Keratinocyte (primary cell): ENCODE measurements at regions not wholly inside any gene's neighbourhood (a gene's known extent, or its start where the extent isn't known, plus 50 kb on each side); places are given as distances from the start of the nearest gene placed in this dataset.

Experiments used
- DNase-seq: peaks from one replicate; pipeline ENCODE4 v3.0.0-alpha.2; 2011; ENCODE audit warnings: low read depth, missing footprints, low spot score
- FAIRE-seq: peaks from 2 replicates; lab custom pipeline; 2011; peaks lifted over from hg19 to GRCh38; lab: Jason Lieb, UNC
- H2AFZ ChIP-seq: 2 replicates; pipeline ENCODE4 v1.6.0; 2012; ENCODE audit warnings: low read length, control low read depth, inconsistent platforms; ENCODE audit not compliant: control insufficient read depth
- H3K27ac ChIP-seq: 2 replicates; pipeline ENCODE4 v1.5.1; 2011; ENCODE audit warnings: low read length; ENCODE audit not compliant: control insufficient read depth, insufficient read depth
- H3K27me3 ChIP-seq: 3 replicates; pipeline ENCODE4 v1.6.0; 2011; ENCODE audit warnings: low read length; ENCODE audit not compliant: control insufficient read depth, insufficient read depth; ENCODE audit errors: extremely low read depth
- H3K36me3 ChIP-seq, 2 experiments: 2 replicates in 1 of 2; 3 replicates in 1 of 2; pipeline ENCODE4 v1.5.1; 2011; ENCODE audit warnings: low read length in 2 of 2, mild to moderate bottlenecking in 1 of 2; ENCODE audit not compliant: control insufficient read depth in 2 of 2, insufficient read depth in 2 of 2; ENCODE audit errors: extremely low read depth in 1 of 2
- H3K4me1 ChIP-seq: 3 replicates; pipeline ENCODE4 v1.5.1; 2011; ENCODE audit warnings: low read length; ENCODE audit not compliant: control insufficient read depth, insufficient read depth; ENCODE audit errors: extremely low read depth
- H3K4me2 ChIP-seq: 3 replicates; pipeline ENCODE4 v1.6.0; 2011; ENCODE audit warnings: low read depth, low read length; ENCODE audit not compliant: control insufficient read depth, insufficient read depth; ENCODE audit errors: extremely low read depth
- H3K4me3 ChIP-seq, 3 experiments: fragments of 200-600 bp in 1 of 3; sonication (generic) in 1 of 3; 2 replicates in 2 of 3; 3 replicates in 1 of 3; pipeline ENCODE4 v1.5.1; 2011 to 2016; ENCODE audit warnings: low read length in 3 of 3, mild to moderate bottlenecking in 3 of 3, control low read depth in 2 of 3, inconsistent platforms in 1 of 3, low read depth in 1 of 3, mixed read lengths in 1 of 3, mixed run types in 1 of 3, moderate library complexity in 1 of 3; ENCODE audit not compliant: control insufficient read depth in 2 of 3, insufficient read depth in 2 of 3; ENCODE audit errors: extremely low read depth in 1 of 3
- H3K79me2 ChIP-seq: 2 replicates; pipeline ENCODE4 v1.6.0; 2012; ENCODE audit warnings: low read length; ENCODE audit not compliant: control insufficient read depth, insufficient read depth
- H3K9ac ChIP-seq: 3 replicates; pipeline ENCODE4 v1.6.0; 2011; ENCODE audit warnings: low read length; ENCODE audit not compliant: control insufficient read depth, insufficient read depth; ENCODE audit errors: extremely low read depth
- H3K9me1 ChIP-seq: 3 replicates; pipeline ENCODE4 v1.6.0; 2011; ENCODE audit warnings: low read length; ENCODE audit not compliant: control insufficient read depth, insufficient read depth; ENCODE audit errors: extremely low read depth
- H3K9me3 ChIP-seq: 2 replicates; pipeline ENCODE4 v1.5.1; 2012; ENCODE audit warnings: low read depth, low read length; ENCODE audit not compliant: control insufficient read depth
- H4K20me1 ChIP-seq: 3 replicates; pipeline ENCODE4 v1.6.0; 2011; ENCODE audit warnings: low read length; ENCODE audit not compliant: control insufficient read depth, insufficient read depth; ENCODE audit errors: extremely low read depth
- EZH2 ChIP-seq: IDR thresholded peaks from one replicate; pipeline ENCODE4 v1.6.1; 2012; ENCODE audit warnings: inconsistent platforms, mild to moderate bottlenecking, low read length, moderate library complexity
- dilution Hi-C: fragments of 300-500 bp; cut with MboI; formaldehyde crosslinking; loops from one replicate; pipeline ENCODE4 v1.7.0; 2020; ENCODE audit warnings: low sequenced_read_pairs; ENCODE audit not compliant: extremely low pct_ligation_motif_present
- TF ChIP-seq, protein P1 (sequence below), 3 experiments: IDR thresholded peaks in 1 of 3; conservative IDR thresholded peaks in 1 of 3; optimal IDR thresholded peaks in 1 of 3; 2 replicates in 2 of 3; 3 replicates in 1 of 3; pipeline versions ENCODE3 to v1.5.1; 2011; ENCODE audit warnings: low read length in 3 of 3, mild to moderate bottlenecking in 3 of 3, moderate library complexity in 2 of 3, control low read depth in 1 of 3, inconsistent platforms in 1 of 3; ENCODE audit not compliant: insufficient read depth in 2 of 3; ENCODE audit errors: extremely low read depth in 1 of 3

DNA sequence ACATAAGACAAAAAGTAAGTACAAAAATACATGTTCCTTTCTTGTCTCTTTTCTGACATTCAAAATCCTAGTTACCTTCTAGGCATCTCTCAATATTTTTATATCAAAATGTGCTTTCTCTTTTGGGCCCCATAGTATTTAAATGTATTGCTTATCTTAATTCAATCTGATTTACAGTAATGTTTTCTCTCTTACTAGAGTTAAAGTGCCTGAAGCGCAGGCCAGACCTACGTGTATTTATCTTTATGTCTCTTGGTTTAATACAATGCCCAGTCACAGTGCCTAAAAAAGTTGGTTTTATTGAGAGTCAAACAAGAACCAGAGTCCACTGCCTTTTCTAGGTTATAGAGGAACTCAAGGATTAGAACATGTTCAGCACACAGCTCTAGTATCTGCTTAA lies 64.3 kb downstream of the FANCF start:
- no peaks in the 10 kb centered on the region for H3K9me3 ChIP-seq
- dilution Hi-C loops: loop anchor here (25.0 kb wide), 2 partner anchors 226 to 249 kb away; no protein-coding TSS in a partner anchor
- no peak overlapping the region for H3K4me3 ChIP-seq
- no peaks in the 10 kb centered on the region for H4K20me1 ChIP-seq
- no peaks in the 10 kb centered on the region for H3K79me2 ChIP-seq
- no peak overlapping the region for H3K27ac ChIP-seq
- no peaks in the 10 kb centered on the region for H3K27me3 ChIP-seq
- H3K36me3 ChIP-seq: no peaks in the 10 kb centered on the region
- FAIRE-seq (no peak), DNase-seq (no peak)
- no peak overlapping the region for H3K4me2 ChIP-seq
- H3K9ac ChIP-seq: no peak overlapping the region
- H3K4me1 ChIP-seq: no peaks in the 10 kb centered on the region
- no peaks in the 10 kb centered on the region for H3K9me1 ChIP-seq
- H2AFZ ChIP-seq: no peak overlapping the region
- TF ChIP-seq, protein P1, sequence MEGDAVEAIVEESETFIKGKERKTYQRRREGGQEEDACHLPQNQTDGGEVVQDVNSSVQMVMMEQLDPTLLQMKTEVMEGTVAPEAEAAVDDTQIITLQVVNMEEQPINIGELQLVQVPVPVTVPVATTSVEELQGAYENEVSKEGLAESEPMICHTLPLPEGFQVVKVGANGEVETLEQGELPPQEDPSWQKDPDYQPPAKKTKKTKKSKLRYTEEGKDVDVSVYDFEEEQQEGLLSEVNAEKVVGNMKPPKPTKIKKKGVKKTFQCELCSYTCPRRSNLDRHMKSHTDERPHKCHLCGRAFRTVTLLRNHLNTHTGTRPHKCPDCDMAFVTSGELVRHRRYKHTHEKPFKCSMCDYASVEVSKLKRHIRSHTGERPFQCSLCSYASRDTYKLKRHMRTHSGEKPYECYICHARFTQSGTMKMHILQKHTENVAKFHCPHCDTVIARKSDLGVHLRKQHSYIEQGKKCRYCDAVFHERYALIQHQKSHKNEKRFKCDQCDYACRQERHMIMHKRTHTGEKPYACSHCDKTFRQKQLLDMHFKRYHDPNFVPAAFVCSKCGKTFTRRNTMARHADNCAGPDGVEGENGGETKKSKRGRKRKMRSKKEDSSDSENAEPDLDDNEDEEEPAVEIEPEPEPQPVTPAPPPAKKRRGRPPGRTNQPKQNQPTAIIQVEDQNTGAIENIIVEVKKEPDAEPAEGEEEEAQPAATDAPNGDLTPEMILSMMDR (optimal IDR thresholded peaks at IDR 0.05 in 1 of 3, IDR thresholded peaks at IDR 0.05 in 1 of 3, conservative IDR thresholded peaks at IDR 0.05 in 1 of 3; ENCODE audit: extremely low read depth in 1 of 3, insufficient read depth in 2 of 3, low read length in 3 of 3): no peak
- TF ChIP-seq EZH2: no peak

DNA sequence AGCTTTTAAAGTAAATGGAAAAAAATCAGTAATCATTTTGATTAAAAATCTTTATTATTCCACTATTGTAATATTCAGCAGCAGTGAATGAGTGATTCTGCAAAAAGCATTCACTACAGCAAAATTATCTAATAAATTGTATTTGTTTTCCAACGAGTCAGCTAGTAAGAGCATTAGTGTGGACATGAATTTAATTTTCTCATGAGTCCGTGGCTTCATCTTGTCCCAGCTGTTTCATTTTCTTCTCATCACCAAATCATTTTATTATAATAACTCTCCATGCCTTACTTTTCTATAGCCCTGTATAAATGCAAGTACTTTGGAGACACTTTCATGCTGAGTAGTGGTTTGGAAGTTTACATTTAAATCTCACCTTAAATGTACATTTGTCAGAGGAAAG lies 66.2 kb downstream of the FANCF start:
- Histone ChIP-seq H3K27me3 (no peaks in the 10 kb centered on the region), H3K9ac (no peak overlapping the region), H3K9me3 (no peaks in the 10 kb centered on the region), H3K4me1 (no peaks in the 10 kb centered on the region), H3K79me2 (no peaks in the 10 kb centered on the region), H3K4me2 (no peak overlapping the region), H3K9me1 (no peaks in the 10 kb centered on the region), H2AFZ (no peak overlapping the region), H4K20me1 (no peaks in the 10 kb centered on the region), H3K4me3 (no peak overlapping the region), H3K27ac (no peak overlapping the region), H3K36me3 (no peaks in the 10 kb centered on the region)
- DNase-seq: no peak
- FAIRE-seq: no peak
- TF ChIP-seq EZH2: no peak
- dilution Hi-C loops: loop anchor here (10.0 to 25.0 kb wide), 3 partner anchors 135 to 247 kb away; no protein-coding TSS in a partner anchor

DNA sequence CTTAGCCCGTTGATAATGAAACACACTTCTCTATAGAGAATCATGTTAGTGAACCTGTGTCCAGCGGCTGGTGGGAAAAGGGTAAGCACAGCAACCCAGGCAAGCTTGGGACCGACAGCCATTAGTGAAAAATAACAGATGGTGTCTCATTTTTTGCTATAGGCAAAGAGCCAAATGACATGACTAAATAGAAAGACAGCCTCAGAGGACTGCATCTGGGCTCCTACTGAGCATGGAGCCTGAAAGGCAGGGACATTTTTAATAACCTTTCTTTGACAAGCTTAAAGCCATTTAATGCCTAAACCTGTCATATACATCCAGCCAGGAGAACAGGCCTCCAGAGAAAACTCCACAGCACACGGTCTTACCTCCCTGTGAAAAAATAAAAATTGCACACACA lies 67.0 kb downstream of the FANCF start:
- no peaks in the 10 kb centered on the region for H3K9me3 ChIP-seq
- H3K4me3 ChIP-seq: no peak overlapping the region
- H3K9me1 ChIP-seq: no peaks in the 10 kb centered on the region
- no peaks in the 10 kb centered on the region for H3K4me1 ChIP-seq
- no peak for TF ChIP-seq EZH2
- TF ChIP-seq, protein P1 (optimal IDR thresholded peaks at IDR 0.05 in 1 of 3, IDR thresholded peaks at IDR 0.05 in 1 of 3, conservative IDR thresholded peaks at IDR 0.05 in 1 of 3; ENCODE audit: extremely low read depth in 1 of 3, insufficient read depth in 2 of 3, low read length in 3 of 3): no peak
- no peaks in the 10 kb centered on the region for H3K79me2 ChIP-seq
- H3K9ac ChIP-seq: no peak overlapping the region
- H3K36me3 ChIP-seq: no peaks in the 10 kb centered on the region
- no peaks in the 10 kb centered on the region for H4K20me1 ChIP-seq
- H3K27ac ChIP-seq: no peak overlapping the region
- H3K27me3 ChIP-seq: no peaks in the 10 kb centered on the region
- DNase-seq (no peak), FAIRE-seq (no peak)
- dilution Hi-C loops: loop anchor here (10.0 to 25.0 kb wide), 3 partner anchors 134 to 246 kb away; no protein-coding TSS in a partner anchor
- no peak overlapping the region for H2AFZ ChIP-seq
- H3K4me2 ChIP-seq: no peak overlapping the region
